HepG2 (cell line): ENCODE measurements at regions not wholly inside any gene's neighbourhood (a gene's known extent, or its start where the extent isn't known, plus 50 kb on each side); places are given as distances from the start of the nearest gene placed in this dataset.

Experiments
- FOSL1 ChIP-seq: sonication (generic); formaldehyde crosslinking; IDR thresholded peaks from 2 replicates; pipeline ENCODE4 v1.9.0; 2021; ENCODE audit warnings: missing genetic modification reagents, borderline replicate concordance
- POLR2A ChIP-seq, 2 experiments: IDR thresholded peaks; 2 replicates each; pipeline ENCODE4 v1.6.1; 2011; ENCODE audit warnings: low read depth in 2 of 2, low read length in 2 of 2, mild to moderate bottlenecking in 1 of 2, moderate library complexity in 1 of 2; ENCODE audit not compliant: insufficient read depth in 1 of 2
- SP1 ChIP-seq, 2 experiments: fragments of 450-650 bp in 1 of 2; sonication (generic) in 1 of 2; formaldehyde crosslinking in 1 of 2; IDR thresholded peaks; 2 replicates each; pipeline versions ENCODE4 v1.4.0 to v1.6.1; 2016 to 2020; ENCODE audit warnings: missing genetic modification reagents in 1 of 2
- SUZ12 ChIP-seq: fragments of 150-350 bp; IDR thresholded peaks from 2 replicates; pipeline ENCODE4 v1.6.1; 2014; ENCODE audit warnings: low read depth, low read length
- YY1 ChIP-seq: IDR thresholded peaks from 2 replicates; pipeline ENCODE4 v1.6.1; 2011; ENCODE audit warnings: low read length, low read depth, moderate library complexity, mild to moderate bottlenecking; ENCODE audit not compliant: insufficient read depth, insufficient replicate concordance
- ZNF24 ChIP-seq: fragments of 450-650 bp; IDR thresholded peaks from 2 replicates; pipeline ENCODE4 v1.6.1; 2017; ENCODE audit warnings: antibody characterized with exemption, mild to moderate bottlenecking
- ZNF263 ChIP-seq: sonication (generic); formaldehyde crosslinking; IDR thresholded peaks from 2 replicates; pipeline ENCODE4 v1.4.0; 2020; ENCODE audit warnings: missing genetic modification reagents
- ZNF558 ChIP-seq: sonication (generic); formaldehyde crosslinking; IDR thresholded peaks from 2 replicates; pipeline ENCODE4 v1.9.0; 2022; ENCODE audit warnings: mild to moderate bottlenecking, missing genetic modification reagents, borderline replicate concordance
- ZNF878 ChIP-seq: sonication (generic); formaldehyde crosslinking; IDR thresholded peaks from 2 replicates; pipeline ENCODE4 v1.8.1; 2023; ENCODE audit warnings: mild to moderate bottlenecking, missing genetic modification reagents, moderate library complexity
- TF ChIP-seq, protein P1 (sequence below): sonication (generic); formaldehyde crosslinking; IDR thresholded peaks from 2 replicates; pipeline ENCODE4 v1.8.1; 2023; ENCODE audit warnings: missing genetic modification reagents, inconsistent platforms, borderline replicate concordance
- TF ChIP-seq, protein P2 (sequence below): sonication (generic); formaldehyde crosslinking; IDR thresholded peaks from 2 replicates; pipeline ENCODE4 v1.4.0; 2020; ENCODE audit warnings: missing genetic modification reagents
- TF ChIP-seq, protein P3 (sequence below): sonication (generic); formaldehyde crosslinking; IDR thresholded peaks from 2 replicates; pipeline ENCODE4 v1.8.0; 2022; ENCODE audit warnings: missing genetic modification reagents, mild to moderate bottlenecking, borderline replicate concordance
- TF ChIP-seq, protein P4 (sequence below): sonication (generic); formaldehyde crosslinking; IDR thresholded peaks from 2 replicates; pipeline ENCODE4 v1.5.0; 2020; ENCODE audit warnings: mild to moderate bottlenecking, missing genetic modification reagents, moderate library complexity

DNA sequence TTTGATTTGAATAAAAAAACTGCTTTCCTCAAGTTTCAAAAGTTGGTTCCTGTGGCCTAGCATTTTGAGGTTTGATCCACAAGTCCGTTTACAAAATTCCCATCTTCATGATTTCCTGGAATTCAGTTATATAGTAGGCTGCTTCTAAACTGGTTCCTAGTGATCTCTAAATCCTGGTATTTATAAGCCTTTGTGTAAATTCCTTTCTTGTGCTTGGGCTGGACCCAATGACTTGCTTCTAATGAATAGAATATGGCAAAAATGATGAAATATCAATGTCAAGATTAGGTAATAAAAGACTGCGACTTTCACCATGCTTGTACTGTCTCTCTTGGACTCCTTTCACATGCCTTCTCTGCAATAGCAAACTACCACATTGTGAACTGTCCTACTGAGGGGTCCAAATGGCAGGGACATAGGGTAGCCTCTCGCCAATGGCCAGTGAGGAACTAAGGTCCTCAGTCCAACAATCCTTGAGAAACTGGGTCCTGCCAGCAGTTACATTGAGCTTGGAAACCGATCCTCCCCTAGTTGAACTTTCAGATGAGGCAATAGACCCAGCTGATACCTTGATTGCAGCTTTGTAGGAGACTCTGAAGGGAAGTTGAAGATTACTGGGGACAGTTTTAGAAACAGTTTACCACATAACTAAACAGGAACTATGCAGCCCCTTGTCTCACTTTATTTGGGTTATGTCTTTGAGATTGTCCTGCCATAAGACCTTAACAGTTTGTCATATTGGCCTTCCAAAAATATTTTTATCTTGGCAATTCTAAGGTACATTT, 303.9 kb upstream of the TBC1D5 start:
- TF ChIP-seq, protein P1, sequence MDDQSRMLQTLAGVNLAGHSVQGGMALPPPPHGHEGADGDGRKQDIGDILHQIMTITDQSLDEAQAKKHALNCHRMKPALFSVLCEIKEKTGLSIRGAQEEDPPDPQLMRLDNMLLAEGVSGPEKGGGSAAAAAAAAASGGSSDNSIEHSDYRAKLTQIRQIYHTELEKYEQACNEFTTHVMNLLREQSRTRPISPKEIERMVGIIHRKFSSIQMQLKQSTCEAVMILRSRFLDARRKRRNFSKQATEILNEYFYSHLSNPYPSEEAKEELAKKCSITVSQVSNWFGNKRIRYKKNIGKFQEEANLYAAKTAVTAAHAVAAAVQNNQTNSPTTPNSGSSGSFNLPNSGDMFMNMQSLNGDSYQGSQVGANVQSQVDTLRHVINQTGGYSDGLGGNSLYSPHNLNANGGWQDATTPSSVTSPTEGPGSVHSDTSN (CRISPR knock-in tag) = no peak
- TF ChIP-seq, protein P2, sequence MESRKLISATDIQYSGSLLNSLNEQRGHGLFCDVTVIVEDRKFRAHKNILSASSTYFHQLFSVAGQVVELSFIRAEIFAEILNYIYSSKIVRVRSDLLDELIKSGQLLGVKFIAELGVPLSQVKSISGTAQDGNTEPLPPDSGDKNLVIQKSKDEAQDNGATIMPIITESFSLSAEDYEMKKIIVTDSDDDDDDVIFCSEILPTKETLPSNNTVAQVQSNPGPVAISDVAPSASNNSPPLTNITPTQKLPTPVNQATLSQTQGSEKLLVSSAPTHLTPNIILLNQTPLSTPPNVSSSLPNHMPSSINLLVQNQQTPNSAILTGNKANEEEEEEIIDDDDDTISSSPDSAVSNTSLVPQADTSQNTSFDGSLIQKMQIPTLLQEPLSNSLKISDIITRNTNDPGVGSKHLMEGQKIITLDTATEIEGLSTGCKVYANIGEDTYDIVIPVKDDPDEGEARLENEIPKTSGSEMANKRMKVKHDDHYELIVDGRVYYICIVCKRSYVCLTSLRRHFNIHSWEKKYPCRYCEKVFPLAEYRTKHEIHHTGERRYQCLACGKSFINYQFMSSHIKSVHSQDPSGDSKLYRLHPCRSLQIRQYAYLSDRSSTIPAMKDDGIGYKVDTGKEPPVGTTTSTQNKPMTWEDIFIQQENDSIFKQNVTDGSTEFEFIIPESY (CRISPR knock-in tag) = no peak
- TF ChIP-seq, protein P3, sequence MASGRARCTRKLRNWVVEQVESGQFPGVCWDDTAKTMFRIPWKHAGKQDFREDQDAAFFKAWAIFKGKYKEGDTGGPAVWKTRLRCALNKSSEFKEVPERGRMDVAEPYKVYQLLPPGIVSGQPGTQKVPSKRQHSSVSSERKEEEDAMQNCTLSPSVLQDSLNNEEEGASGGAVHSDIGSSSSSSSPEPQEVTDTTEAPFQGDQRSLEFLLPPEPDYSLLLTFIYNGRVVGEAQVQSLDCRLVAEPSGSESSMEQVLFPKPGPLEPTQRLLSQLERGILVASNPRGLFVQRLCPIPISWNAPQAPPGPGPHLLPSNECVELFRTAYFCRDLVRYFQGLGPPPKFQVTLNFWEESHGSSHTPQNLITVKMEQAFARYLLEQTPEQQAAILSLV (CRISPR knock-in tag) = no peak
- TF ChIP-seq SUZ12 (no peak), ZNF558 (CRISPR knock-in tag) (no peak), ZNF878 (CRISPR knock-in tag) (no peak), ZNF24 (no peak), POLR2A (IDR thresholded peaks at IDR 0.05; ENCODE audit: insufficient read depth in 1 of 2, low read depth in 2 of 2, low read length in 2 of 2) (no peak), FOSL1 (CRISPR knock-in tag) (no peak), ZNF263 (no peak), YY1 (no peak), SP1 (IDR thresholded peaks at IDR 0.05) (no peak), SP1 (CRISPR knock-in tag; IDR thresholded peaks at IDR 0.05) (no peak)
- TF ChIP-seq, protein P4, sequence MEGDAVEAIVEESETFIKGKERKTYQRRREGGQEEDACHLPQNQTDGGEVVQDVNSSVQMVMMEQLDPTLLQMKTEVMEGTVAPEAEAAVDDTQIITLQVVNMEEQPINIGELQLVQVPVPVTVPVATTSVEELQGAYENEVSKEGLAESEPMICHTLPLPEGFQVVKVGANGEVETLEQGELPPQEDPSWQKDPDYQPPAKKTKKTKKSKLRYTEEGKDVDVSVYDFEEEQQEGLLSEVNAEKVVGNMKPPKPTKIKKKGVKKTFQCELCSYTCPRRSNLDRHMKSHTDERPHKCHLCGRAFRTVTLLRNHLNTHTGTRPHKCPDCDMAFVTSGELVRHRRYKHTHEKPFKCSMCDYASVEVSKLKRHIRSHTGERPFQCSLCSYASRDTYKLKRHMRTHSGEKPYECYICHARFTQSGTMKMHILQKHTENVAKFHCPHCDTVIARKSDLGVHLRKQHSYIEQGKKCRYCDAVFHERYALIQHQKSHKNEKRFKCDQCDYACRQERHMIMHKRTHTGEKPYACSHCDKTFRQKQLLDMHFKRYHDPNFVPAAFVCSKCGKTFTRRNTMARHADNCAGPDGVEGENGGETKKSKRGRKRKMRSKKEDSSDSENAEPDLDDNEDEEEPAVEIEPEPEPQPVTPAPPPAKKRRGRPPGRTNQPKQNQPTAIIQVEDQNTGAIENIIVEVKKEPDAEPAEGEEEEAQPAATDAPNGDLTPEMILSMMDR = no peak
